Naive thymus-derived CD8-positive, alpha-beta T cell (primary cell): ENCODE measurements at regions not wholly inside any gene's neighbourhood (a gene's known extent, or its start where the extent isn't known, plus 50 kb on each side); places are given as distances from the start of the nearest gene placed in this dataset.
A peak's percentile ranks its signal among the peaks of the same experiment; 100 is the strongest.
"Not testable (repeated sequence)": the region's sequence is repeated elsewhere in the genome, so short reads cannot be mapped to it uniquely, and the experiment has no call there.

ENCODE experiments used
- ATAC-seq, 2 donors: fragments of 150-1000 bp; cut with Tn5 transposase in 1 of 2; sonication (Bioruptor Pico), chemical (Tn5 transposase) in 1 of 2; 1 replicate in 1 of 2; 2 replicates in 1 of 2; pipeline ENCODE4 v1.10.0; 2021; ENCODE audit warnings: mild to moderate bottlenecking in 2 of 2, moderate library complexity in 2 of 2
- POLR2A ChIA-PET: fragments of 350-600 bp; sonication (Branson Sonifier 250); formaldehyde crosslinking; loops from one replicate; lab custom pipeline; 2021; ENCODE audit warnings: antibody characterized with exemption; lab: Charles Lee
- DNase-seq, 10 donors: peaks; one replicate each; pipeline versions ENCODE4 v3.0.0 to v3.0.0-alpha.2; 2020 to 2022
- H3K27ac Mint-ChIP-seq, 10 donors: one replicate each; pipeline ENCODE4 v1.8.0; 2020 to 2022; ENCODE audit warnings: mild to moderate bottlenecking in 10 of 10, mixed read lengths in 10 of 10, moderate library complexity in 4 of 10, inconsistent platforms in 1 of 10
- H3K27me3 Mint-ChIP-seq, 5 donors: one replicate each; pipeline ENCODE4 v1.8.0; 2021 to 2022; ENCODE audit warnings: mixed read lengths in 5 of 5
- H3K36me3 Mint-ChIP-seq, 3 donors: one replicate each; pipeline ENCODE4 v1.8.0; 2020 to 2022; ENCODE audit warnings: mixed read lengths in 3 of 3, mild to moderate bottlenecking in 2 of 3, inconsistent platforms in 1 of 3
- H3K4me1 Mint-ChIP-seq, 4 donors: one replicate each; pipeline ENCODE4 v1.8.0; 2021 to 2022; ENCODE audit warnings: mixed read lengths in 4 of 4
- H3K4me3 Mint-ChIP-seq, 10 donors: one replicate each; pipeline ENCODE4 v1.8.0; 2020 to 2022; ENCODE audit warnings: mild to moderate bottlenecking in 10 of 10, mixed read lengths in 10 of 10, moderate library complexity in 6 of 10, inconsistent platforms in 1 of 10
- H3K9me3 Mint-ChIP-seq, 9 donors: one replicate each; pipeline ENCODE4 v1.8.0; 2020 to 2022; ENCODE audit warnings: mixed read lengths in 9 of 9, mild to moderate bottlenecking in 3 of 9, inconsistent platforms in 1 of 9, moderate library complexity in 1 of 9

GRCh38 chr9:22228542-22228941 lies 218.1 kb upstream of the DMRTA1 start:
- Mint-ChIP-seq H3K9me3 (peaks cover 0 to 22% (median 10%) of the 10 kb centered on the region in 9 donors), H3K36me3 (peaks cover 0 to 7% (median 2%) of the 10 kb centered on the region in 3 donors), H3K4me1 (no peaks in the 10 kb centered on the region), H3K27me3 (peaks cover 3 to 38% (median 11%) of the 10 kb centered on the region in 5 donors), H3K27ac (no peak overlapping the region), H3K4me3 (no peak overlapping the region)
- ATAC-seq (no peak), DNase-seq (no peak)
- POLR2A ChIA-PET = no interaction called here

GRCh38 chr9:22229069-22229468 lies 217.6 kb upstream of the DMRTA1 start:
- H3K4me3 Mint-ChIP-seq = no peak overlapping the region
- DNase-seq (no peak), ATAC-seq (no peak)
- peaks cover 0 to 22% (median 9%) of the 10 kb centered on the region in 9 donors for H3K9me3 Mint-ChIP-seq
- POLR2A ChIA-PET = no interaction called here
- H3K36me3 Mint-ChIP-seq = peaks cover 0 to 7% (median 2%) of the 10 kb centered on the region in 3 donors
- peaks cover 3 to 38% (median 11%) of the 10 kb centered on the region in 5 donors for H3K27me3 Mint-ChIP-seq
- no peak overlapping the region for H3K27ac Mint-ChIP-seq
- H3K4me1 Mint-ChIP-seq = no peaks in the 10 kb centered on the region

- H3K4me3 Mint-ChIP-seq, H3K27ac Mint-ChIP-seq, H3K4me1 Mint-ChIP-seq, POLR2A ChIA-PET, DNase-seq, H3K36me3 Mint-ChIP-seq, ATAC-seq: not testable (repeated sequence)
- Mint-ChIP-seq H3K27me3 (peaks cover 3 to 38% (median 9%) of the 10 kb centered on the region in 5 donors), H3K9me3 (peaks cover 0 to 22% (median 4%) of the 10 kb centered on the region in 9 donors)
These were observed 215.3 kb upstream of the DMRTA1 start for GRCh38 chr9:22231309-22231708.

DNA sequence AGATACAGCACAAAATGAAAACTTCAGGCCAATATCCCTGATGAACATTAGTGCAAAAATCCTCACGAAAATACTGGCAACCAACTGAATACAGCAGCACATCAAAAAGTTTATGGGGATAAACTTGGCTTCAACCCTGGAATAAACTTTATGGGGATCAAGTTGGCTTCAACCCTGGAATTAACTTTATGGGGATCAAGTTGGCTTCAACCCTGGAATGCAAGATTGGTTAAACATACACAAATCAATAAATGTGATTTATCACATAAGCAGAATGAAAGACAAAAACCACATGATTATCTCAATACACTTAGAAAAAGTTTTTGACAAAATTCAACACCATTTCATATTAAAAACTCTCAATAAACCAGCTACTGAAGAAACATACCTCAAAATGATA lies 213.7 kb upstream of the DMRTA1 start:
- DNase-seq (no peak), ATAC-seq (no peak)
- peaks cover 0 to 7% (median 2%) of the 10 kb centered on the region in 3 donors for H3K36me3 Mint-ChIP-seq
- peaks cover 0 to 22% (median 4%) of the 10 kb centered on the region in 9 donors for H3K9me3 Mint-ChIP-seq
- H3K4me3 Mint-ChIP-seq = no peak overlapping the region
- POLR2A ChIA-PET = no interaction called here
- peaks cover 3 to 38% (median 9%) of the 10 kb centered on the region in 5 donors for H3K27me3 Mint-ChIP-seq
- H3K27ac Mint-ChIP-seq = no peak overlapping the region
- H3K4me1 Mint-ChIP-seq = peaks cover 2 to 9% (median 8%) of the 10 kb centered on the region in 4 donors

DNA sequence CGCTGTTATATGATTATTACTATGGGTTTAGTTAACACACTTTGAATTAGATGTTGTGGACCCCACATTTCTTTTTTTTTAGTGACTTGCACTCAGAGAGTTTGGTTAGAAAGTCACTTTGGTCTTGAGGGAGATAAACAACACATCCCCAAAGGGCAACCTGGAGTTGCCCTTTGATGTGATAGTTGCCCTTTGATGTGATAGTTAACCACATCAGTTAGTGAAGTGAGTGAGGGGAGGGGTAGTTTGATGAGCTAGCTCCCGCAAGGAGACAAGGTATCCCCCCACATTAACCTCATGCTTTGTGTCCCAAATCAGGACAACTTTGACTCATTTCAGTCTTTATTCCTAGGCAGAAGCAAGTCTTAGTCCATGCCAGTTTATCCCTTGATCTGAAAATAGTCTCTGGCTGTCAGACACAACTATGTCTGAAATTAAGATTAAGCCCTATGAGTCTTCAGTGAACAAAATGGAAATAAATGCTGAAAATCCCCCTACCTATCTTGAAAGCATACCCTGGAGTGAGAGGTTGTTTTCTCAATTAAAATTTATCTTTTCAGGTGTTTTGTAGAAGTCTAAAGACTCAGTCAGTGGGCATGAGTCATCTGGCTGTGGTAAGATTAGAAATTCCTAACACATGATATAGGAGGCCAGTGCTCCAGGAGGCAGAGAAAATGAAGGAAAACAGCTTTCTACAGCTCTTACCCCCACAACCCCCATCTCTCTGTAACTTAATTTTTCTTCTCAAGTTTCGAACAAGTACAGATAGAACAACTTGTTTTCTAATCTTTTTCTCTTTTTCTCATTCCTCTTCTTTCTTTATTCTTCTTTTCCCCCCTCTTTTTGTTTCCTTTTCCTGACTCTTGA lies 208.9 kb upstream of the DMRTA1 start:
- POLR2A ChIA-PET = no interaction called here
- DNase-seq (no peak), ATAC-seq (peak in 1 of 2 donors; percentile 29)
- H3K9me3 Mint-ChIP-seq = peaks cover 0 to 3% (median 0%) of the 10 kb centered on the region in 9 donors
- peak overlapping the region in 1 of 10 donors; percentile 28 for H3K27ac Mint-ChIP-seq
- peaks cover 4 to 44% (median 12%) of the 10 kb centered on the region in 4 donors for H3K4me1 Mint-ChIP-seq
- no peak overlapping the region for H3K4me3 Mint-ChIP-seq
- H3K36me3 Mint-ChIP-seq = no peaks in the 10 kb centered on the region
- H3K27me3 Mint-ChIP-seq = peaks cover 0 to 4% (median under 1%) of the 10 kb centered on the region in 5 donors

- Mint-ChIP-seq H3K4me1 (peaks cover 4 to 44% (median 12%) of the 10 kb centered on the region in 4 donors), H3K27ac (peak overlapping the region in 1 of 10 donors; percentile 14), H3K36me3 (no peaks in the 10 kb centered on the region), H3K27me3 (peaks cover 0 to 3% (median 0%) of the 10 kb centered on the region in 5 donors), H3K4me3 (peak overlapping the region in 1 of 10 donors; percentile 17), H3K9me3 (peaks cover 0 to 3% (median 0%) of the 10 kb centered on the region in 9 donors)
- POLR2A ChIA-PET = no interaction called here
- ATAC-seq (peak; percentile 35 to 37), DNase-seq (peak in 1 of 10 donors; percentile 5)
These were observed 207.6 kb upstream of the DMRTA1 start for GRCh38 chr9:22238809-22239684.

DNA sequence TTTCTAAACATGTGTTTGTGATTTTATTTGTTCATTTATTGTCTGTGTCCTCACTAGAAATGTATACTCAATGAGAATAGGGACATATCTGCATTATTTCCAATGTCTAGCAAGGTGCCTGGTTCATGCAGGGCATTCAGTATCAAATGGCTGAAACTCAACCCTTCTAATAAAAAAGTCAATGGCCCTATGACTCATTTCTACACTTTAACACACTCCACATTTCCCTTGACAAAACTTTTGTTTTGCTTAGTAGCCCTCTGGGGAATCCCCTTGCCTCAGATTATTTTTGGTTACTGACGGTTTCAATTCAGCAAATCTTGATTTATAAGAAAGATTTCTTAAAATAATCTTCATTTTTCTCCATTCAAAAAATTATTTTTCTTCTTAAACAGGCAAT lies 206.0 kb upstream of the DMRTA1 start:
- Mint-ChIP-seq H3K27me3 (peaks cover 0 to 3% (median 0%) of the 10 kb centered on the region in 5 donors), H3K36me3 (no peaks in the 10 kb centered on the region), H3K4me1 (peaks cover 6 to 46% (median 13%) of the 10 kb centered on the region in 4 donors), H3K4me3 (no peak overlapping the region), H3K9me3 (no peaks in the 10 kb centered on the region), H3K27ac (peak overlapping the region in 2 of 10 donors; percentile 10 to 17)
- DNase-seq = no peak
- POLR2A ChIA-PET = no interaction called here
- peak in 1 of 2 donors; percentile 46 for ATAC-seq

DNA sequence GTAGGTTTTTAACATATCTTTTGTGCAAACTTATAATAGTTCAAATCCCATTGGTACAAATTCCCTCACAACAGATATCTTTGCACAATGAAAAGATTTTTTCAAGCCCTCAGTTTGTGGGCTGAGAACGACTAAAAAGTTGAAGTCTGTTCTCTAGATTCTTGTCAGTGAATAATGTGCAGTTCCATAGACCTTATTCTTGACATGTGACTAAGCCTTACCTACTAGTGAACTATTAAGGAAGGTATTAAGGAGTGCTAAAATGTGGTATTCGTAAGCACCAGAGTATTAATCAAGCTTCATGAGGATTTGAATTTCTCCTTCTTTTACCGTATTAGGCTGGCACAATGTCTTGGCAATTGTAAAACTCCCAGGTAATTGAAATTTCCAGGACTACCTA lies 205.6 kb upstream of the DMRTA1 start:
- no peak overlapping the region for H3K4me3 Mint-ChIP-seq
- ATAC-seq (no peak), DNase-seq (no peak)
- H3K4me1 Mint-ChIP-seq = peaks cover 6 to 46% (median 13%) of the 10 kb centered on the region in 4 donors
- POLR2A ChIA-PET = no interaction called here
- H3K27me3 Mint-ChIP-seq = peaks cover 0 to 3% (median 0%) of the 10 kb centered on the region in 5 donors
- no peaks in the 10 kb centered on the region for H3K9me3 Mint-ChIP-seq
- no peaks in the 10 kb centered on the region for H3K36me3 Mint-ChIP-seq
- H3K27ac Mint-ChIP-seq = no peak overlapping the region

DNA sequence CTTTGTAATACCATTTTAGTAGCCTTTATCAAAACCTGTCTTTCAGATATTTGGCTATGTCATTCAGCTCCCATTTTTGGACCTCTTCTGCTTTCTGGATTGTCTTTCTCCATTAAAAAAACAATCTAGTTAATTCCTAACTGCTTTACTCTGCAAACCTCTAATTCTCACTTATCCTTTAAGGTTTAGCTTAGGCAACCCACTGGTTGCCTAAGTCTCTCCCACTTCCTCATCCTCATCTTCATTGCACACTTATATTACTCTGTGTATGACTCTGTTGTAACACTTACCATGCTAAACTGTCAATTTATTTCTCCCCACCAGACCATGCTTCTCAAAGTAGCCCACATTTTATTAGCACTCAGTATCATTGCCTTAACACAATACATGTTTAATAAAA lies 205.0 kb upstream of the DMRTA1 start:
- POLR2A ChIA-PET = no interaction called here
- peaks cover 6 to 46% (median 13%) of the 10 kb centered on the region in 4 donors for H3K4me1 Mint-ChIP-seq
- ATAC-seq (no peak), DNase-seq (no peak)
- no peaks in the 10 kb centered on the region for H3K9me3 Mint-ChIP-seq
- H3K27me3 Mint-ChIP-seq = peaks cover 0 to 3% (median 0%) of the 10 kb centered on the region in 5 donors
- no peaks in the 10 kb centered on the region for H3K36me3 Mint-ChIP-seq
- H3K27ac Mint-ChIP-seq = no peak overlapping the region
- no peak overlapping the region for H3K4me3 Mint-ChIP-seq

DNA sequence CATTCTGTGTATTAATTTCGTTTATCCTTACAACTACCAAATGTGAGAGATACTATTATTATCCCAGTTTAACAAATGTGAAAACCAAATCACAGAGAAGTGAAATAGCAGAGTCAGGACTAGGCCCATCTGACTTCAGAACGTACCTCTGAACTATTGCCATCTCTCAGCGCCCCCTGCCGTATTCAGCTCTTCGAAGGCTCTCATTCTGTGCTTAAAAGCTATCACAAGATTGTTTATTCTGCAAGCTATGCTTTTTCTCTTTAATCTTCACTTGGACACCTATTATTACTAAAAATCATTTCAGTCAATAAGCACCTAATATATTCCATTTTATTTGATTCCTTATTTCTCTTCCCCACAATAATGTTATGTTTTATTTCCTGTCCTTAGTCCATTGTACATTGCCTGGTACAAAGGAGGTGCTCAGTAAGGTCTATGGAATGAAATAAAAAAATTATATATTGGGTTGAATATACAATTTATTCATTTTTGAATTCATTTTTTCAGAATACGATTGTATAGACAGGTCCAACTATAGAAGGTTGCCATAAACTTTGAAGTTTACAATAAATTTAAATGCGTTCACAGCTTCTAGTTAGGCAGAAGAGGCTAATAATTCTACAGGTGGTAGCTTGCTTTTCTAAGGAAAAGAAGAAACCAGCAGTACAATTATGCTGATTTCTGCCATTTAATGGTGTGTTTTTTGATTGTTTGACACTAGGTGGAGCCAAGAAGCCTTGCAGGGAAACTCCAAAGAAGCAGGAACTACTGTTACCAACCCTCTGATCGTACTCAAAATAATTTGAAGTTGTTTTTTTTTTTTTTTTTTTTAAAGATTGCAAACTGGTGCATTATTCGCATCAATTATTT lies 202.2 kb upstream of the DMRTA1 start:
- H3K4me1 Mint-ChIP-seq = peaks cover 0 to 27% (median 2%) of the 10 kb centered on the region in 4 donors
- ATAC-seq (peak; percentile 64 to 65), DNase-seq (peak in 2 of 10 donors; percentile 27 to 40)
- H3K36me3 Mint-ChIP-seq = no peaks in the 10 kb centered on the region
- POLR2A ChIA-PET = interaction anchor here (0.6 kb wide), 1 partner anchor 32 kb away, joined by 7 read pairs; no protein-coding TSS in a partner anchor
- H3K4me3 Mint-ChIP-seq = peak overlapping the region in 1 of 10 donors; percentile 46
- no peaks in the 10 kb centered on the region for H3K9me3 Mint-ChIP-seq
- H3K27ac Mint-ChIP-seq = no peak overlapping the region
- H3K27me3 Mint-ChIP-seq = peaks cover 0 to 13% (median 2%) of the 10 kb centered on the region in 5 donors

DNA sequence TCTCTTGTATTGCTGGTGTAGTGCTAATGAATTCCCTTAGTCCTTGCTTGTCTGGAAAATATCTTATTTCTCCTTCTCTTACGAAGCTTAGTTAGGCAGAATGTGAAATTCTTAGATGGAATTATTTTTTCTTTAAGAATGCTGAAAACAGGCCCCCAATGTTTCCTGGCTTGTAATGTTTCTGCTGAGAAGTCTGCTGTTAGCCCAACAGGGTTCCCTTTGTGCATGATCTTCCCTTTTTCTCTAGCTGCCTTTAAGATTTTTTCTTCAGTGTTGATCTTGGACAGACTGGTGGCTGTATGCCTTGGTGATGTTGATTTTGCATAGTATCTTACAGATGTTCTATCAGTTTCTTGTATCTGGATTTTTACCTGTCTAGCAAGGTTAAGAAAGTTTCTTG lies 191.3 kb upstream of the DMRTA1 start:
- Mint-ChIP-seq H3K36me3 (peaks cover 0 to 21% (median 5%) of the 10 kb centered on the region in 3 donors), H3K27ac (no peak overlapping the region), H3K4me3 (no peak overlapping the region), H3K4me1 (no peaks in the 10 kb centered on the region), H3K27me3 (peaks cover 9 to 26% (median 20%) of the 10 kb centered on the region in 5 donors), H3K9me3 (peaks cover 14 to 51% (median 22%) of the 10 kb centered on the region in 9 donors)
- POLR2A ChIA-PET = no interaction called here
- no peak for ATAC-seq
- no peak for DNase-seq

DNA sequence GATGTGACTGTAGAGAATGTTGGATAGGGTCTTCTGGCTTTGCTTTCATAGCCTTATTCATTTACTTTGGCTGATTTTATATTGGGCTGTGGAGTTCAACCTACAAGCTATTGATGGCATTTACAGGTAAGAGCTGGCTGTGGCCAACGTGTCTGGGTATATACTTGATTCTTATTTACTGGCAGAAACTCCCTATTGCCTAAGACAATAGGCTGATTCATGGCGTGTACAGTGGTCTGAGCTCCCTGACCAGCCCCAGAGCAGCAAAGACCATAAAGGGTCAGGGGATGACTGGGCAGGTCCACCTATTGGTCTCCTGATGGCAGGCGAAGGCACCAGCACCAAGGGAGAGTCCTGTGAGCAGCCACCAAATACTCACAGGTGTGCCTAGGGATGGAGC lies 190.2 kb upstream of the DMRTA1 start:
- POLR2A ChIA-PET = no interaction called here
- no peak overlapping the region for H3K4me3 Mint-ChIP-seq
- peaks cover 8 to 24% (median 16%) of the 10 kb centered on the region in 5 donors for H3K27me3 Mint-ChIP-seq
- peaks cover 0 to 19% (median 5%) of the 10 kb centered on the region in 3 donors for H3K36me3 Mint-ChIP-seq
- H3K4me1 Mint-ChIP-seq = no peaks in the 10 kb centered on the region
- ATAC-seq (no peak), DNase-seq (no peak)
- peaks cover 14 to 40% (median 22%) of the 10 kb centered on the region in 9 donors for H3K9me3 Mint-ChIP-seq
- no peak overlapping the region for H3K27ac Mint-ChIP-seq
